Stimulated activated CD4-positive, alpha-beta T cell treated with anti-CD3 and anti-CD28 coated beads, Interleukin-4, amount 100 ng/mL, for 4 hours (primary cell): ENCODE measurements at regions not wholly inside any gene's neighbourhood (a gene's known extent, or its start where the extent isn't known, plus 50 kb on each side); places are given as distances from the start of the nearest gene placed in this dataset.
"Not testable (repeated sequence)": the region's sequence is repeated elsewhere in the genome, so short reads cannot be mapped to it uniquely, and the experiment has no call there.

Source experiments
- DNase-seq, 2 experiments: peaks; one replicate each; pipeline ENCODE4 v3.0.0-alpha.2; 2020

- no peak for DNase-seq
Measured at GRCh38 chr5:91864962-91865361, 481.8 kb upstream of the ARRDC3 start.

GRCh38 chr5:91851670-91852069 lies 468.6 kb upstream of the ARRDC3 start:
- no peak for DNase-seq

GRCh38 chr5:91850031-91850430 lies 466.9 kb upstream of the ARRDC3 start:
- no peak for DNase-seq

GRCh38 chr5:91849069-91849468 lies 466.0 kb upstream of the ARRDC3 start:
- DNase-seq, result no peak

- DNase-seq, result no peak
Measured at GRCh38 chr5:91848453-91848852, 465.3 kb upstream of the ARRDC3 start.

- DNase-seq, result no peak
Measured at GRCh38 chr5:91841423-91841822, 458.3 kb upstream of the ARRDC3 start.

- DNase-seq, result no peak
Measured at GRCh38 chr5:91840412-91840811, 457.3 kb upstream of the ARRDC3 start.

GRCh38 chr5:91839721-91840120 lies 456.6 kb upstream of the ARRDC3 start:
- DNase-seq, result no peak

GRCh38 chr5:91839233-91839632 lies 456.1 kb upstream of the ARRDC3 start:
- DNase-seq, result no peak

- DNase-seq, result no peak
Measured at GRCh38 chr5:91830361-91830953, 447.3 kb upstream of the ARRDC3 start.

- DNase-seq, result no peak
Measured at GRCh38 chr5:91825618-91826017, 442.5 kb upstream of the ARRDC3 start.

GRCh38 chr5:91824406-91824805 lies 441.3 kb upstream of the ARRDC3 start:
- no peak for DNase-seq

GRCh38 chr5:91820874-91821273 lies 437.8 kb upstream of the ARRDC3 start:
- no peak for DNase-seq

- DNase-seq, result no peak
Measured at GRCh38 chr5:91816681-91817080, 433.6 kb upstream of the ARRDC3 start.

GRCh38 chr5:91797576-91797975 lies 414.5 kb upstream of the ARRDC3 start:
- DNase-seq, result no peak

- DNase-seq, result no peak
Measured at GRCh38 chr5:91794856-91795548, 411.9 kb upstream of the ARRDC3 start.

- no peak for DNase-seq
Measured at GRCh38 chr5:91794455-91794854, 411.3 kb upstream of the ARRDC3 start.

GRCh38 chr5:91787718-91788117 lies 404.6 kb upstream of the ARRDC3 start:
- DNase-seq, result no peak

- no peak for DNase-seq
Measured at GRCh38 chr5:91777671-91778070, 394.6 kb upstream of the ARRDC3 start.

- DNase-seq, result no peak
Measured at GRCh38 chr5:91776249-91776648, 393.1 kb upstream of the ARRDC3 start.

- no peak for DNase-seq
Measured at GRCh38 chr5:91770400-91770799, 387.3 kb upstream of the ARRDC3 start.

- DNase-seq, result not testable (repeated sequence)
Measured at GRCh38 chr5:91757383-91757782, 374.3 kb upstream of the ARRDC3 start.

GRCh38 chr5:91754990-91755389 lies 371.9 kb upstream of the ARRDC3 start:
- no peak for DNase-seq

- DNase-seq, result not testable (repeated sequence)
Measured at GRCh38 chr5:91744470-91744869, 361.4 kb upstream of the ARRDC3 start.

GRCh38 chr5:91742550-91742949 lies 359.4 kb upstream of the ARRDC3 start:
- DNase-seq, result no peak
